ENCODE measurements at regions not wholly inside any gene's neighbourhood (a gene's known extent, or its start where the extent isn't known, plus 50 kb on each side); places are given as distances from the start of the nearest gene placed in this dataset.

- TF ChIP-seq CTCF (IDR thresholded peaks at IDR 0.05; ENCODE audit: borderline replicate concordance, control extremely low read depth, extremely low read depth, insufficient read depth, missing control alignments): no peak
- DNase-seq (ENCODE audit: low spot score): no peak
- in situ Hi-C loops (cut with MboI; ENCODE audit: low sequenced_read_pairs, unreplicated experiment): no loop called here
Observed at GRCh38 chr6:139753198-139753861, 378.9 kb upstream of the CITED2 start.

- in situ Hi-C loops (cut with MboI; ENCODE audit: low sequenced_read_pairs, unreplicated experiment): no loop called here
- DNase-seq (ENCODE audit: low spot score): no peak
- TF ChIP-seq CTCF (IDR thresholded peaks at IDR 0.05; ENCODE audit: borderline replicate concordance, control extremely low read depth, extremely low read depth, insufficient read depth, missing control alignments): no peak
Observed at GRCh38 chr6:139752086-139752485, 377.6 kb upstream of the CITED2 start.

GRCh38 chr6:139751179-139751578 is 376.7 kb upstream of the CITED2 start:
- no peak for DNase-seq (ENCODE audit: low spot score)
- in situ Hi-C loops (cut with MboI; ENCODE audit: low sequenced_read_pairs, unreplicated experiment): no loop called here
- no peak for TF ChIP-seq CTCF (IDR thresholded peaks at IDR 0.05; ENCODE audit: borderline replicate concordance, control extremely low read depth, extremely low read depth, insufficient read depth, missing control alignments)

- in situ Hi-C loops (cut with MboI; ENCODE audit: low sequenced_read_pairs, unreplicated experiment): no loop called here
- TF ChIP-seq CTCF (IDR thresholded peaks at IDR 0.05; ENCODE audit: borderline replicate concordance, control extremely low read depth, extremely low read depth, insufficient read depth, missing control alignments): no peak
- DNase-seq (ENCODE audit: low spot score): no peak
Observed at GRCh38 chr6:139748353-139749146, 374.1 kb upstream of the CITED2 start.

- no peak for DNase-seq (ENCODE audit: low spot score)
- no peak for TF ChIP-seq CTCF (IDR thresholded peaks at IDR 0.05; ENCODE audit: borderline replicate concordance, control extremely low read depth, extremely low read depth, insufficient read depth, missing control alignments)
- in situ Hi-C loops (cut with MboI; ENCODE audit: low sequenced_read_pairs, unreplicated experiment): no loop called here
Observed at GRCh38 chr6:139747154-139747553, 372.7 kb upstream of the CITED2 start.

- DNase-seq (ENCODE audit: low spot score): no peak
- TF ChIP-seq CTCF (IDR thresholded peaks at IDR 0.05; ENCODE audit: borderline replicate concordance, control extremely low read depth, extremely low read depth, insufficient read depth, missing control alignments): no peak
- in situ Hi-C loops (cut with MboI; ENCODE audit: low sequenced_read_pairs, unreplicated experiment): no loop called here
Observed at GRCh38 chr6:139744891-139745290, 370.4 kb upstream of the CITED2 start.
